Heart right ventricle (tissue), 16 donors: ENCODE measurements at regions not wholly inside any gene's neighbourhood (a gene's known extent, or its start where the extent isn't known, plus 50 kb on each side); places are given as distances from the start of the nearest gene placed in this dataset.
"Not testable (repeated sequence)": the region's sequence is repeated elsewhere in the genome, so short reads cannot be mapped to it uniquely, and the experiment has no call there.

Experiments
- ATAC-seq, 8 donors: fragments of 200-7000 bp; cut with Tn5 transposase; one replicate each; pipeline ENCODE4 v1.9.1; 2020; ENCODE audit warnings: mild to moderate bottlenecking in 8 of 8, moderate library complexity in 8 of 8, moderate number of reproducible peaks in 1 of 8
- DNase-seq, 2 donors: peaks; one replicate each; pipeline ENCODE4 v3.0.0-alpha.2; 2020
- H3K27ac ChIP-seq, 10 donors: fragments of 200-600 bp; sonication (generic) in 2 of 10; one replicate each; pipeline versions ENCODE4 v1.5.0 to v1.8.0; 2020 to 2022; ENCODE audit warnings: mild to moderate bottlenecking in 3 of 10
- H3K27me3 ChIP-seq, 7 donors: fragments of 200-600 bp; one replicate each; pipeline ENCODE4 v1.8.0; 2021 to 2022; ENCODE audit warnings: mild to moderate bottlenecking in 2 of 7
- H3K36me3 ChIP-seq, 9 donors: fragments of 200-600 bp; sonication (generic) in 1 of 9; one replicate each; pipeline versions ENCODE4 v1.5.0 to v1.8.0; 2020 to 2022; ENCODE audit warnings: mild to moderate bottlenecking in 2 of 9
- H3K4me1 ChIP-seq, 9 donors: fragments of 200-600 bp; sonication (generic) in 1 of 9; one replicate each; pipeline versions ENCODE4 v1.5.0 to v1.8.0; 2020 to 2022; ENCODE audit warnings: mild to moderate bottlenecking in 4 of 9
- H3K4me3 ChIP-seq, 10 donors: fragments of 200-600 bp; sonication (generic) in 2 of 10; one replicate each; pipeline versions ENCODE4 v1.5.0 to v1.8.0; 2020 to 2022; ENCODE audit warnings: mild to moderate bottlenecking in 7 of 10, moderate library complexity in 2 of 10
- H3K9me3 ChIP-seq, 11 donors: fragments of 200-600 bp in 10 of 11; sonication (generic) in 2 of 11; one replicate each; pipeline versions ENCODE4 v1.5.0 to v1.8.0; 2013 to 2022; ENCODE audit warnings: mild to moderate bottlenecking in 2 of 11, control low read depth in 1 of 11, moderate library complexity in 1 of 11
- WGBS, 2 donors: extraction: QIAGEN DNeasy Blood & Tissue Kit; methylation state at CpG; one replicate each; pipeline ENCODE4 v1.1.7; 2013; ENCODE audit warnings: inconsistent platforms in 1 of 2; 5-methylcytosine and 5-hydroxymethylcytosine counted together
- intact Hi-C, 10 donors: fragments of 100-400 bp; cut with DNase I; formaldehyde crosslinking; loops; one replicate each; pipeline versions ENCODE4 v1.11.1 to v1.14.2; 2022
- TF ChIP-seq, protein P1 (sequence below), 9 donors: fragments of 200-600 bp; sonication (generic) in 2 of 9; IDR thresholded peaks; one replicate each; pipeline versions ENCODE4 v1.5.0 to v1.8.0; 2021 to 2022; ENCODE audit warnings: antibody characterized with exemption in 9 of 9, mild to moderate bottlenecking in 5 of 9, moderate library complexity in 1 of 9
- donor health status: Arrhythmogenic right ventricular cardiomyopathy.
- donor health status: ischemic (EF 13 %, LVEDD 7.1; RV severe dilation, severe dysfunction).
- donor health status: healthy with polysubstance abuse.
- donor health status: DM: no; HTN: yes; CAD: no.
- donor health status: DM: no; HTN: no; CAD: no.
- donor health status: ischemic (EF 25% LVEDD 6.9; RV normal size, moderate dysfunction).
- donor health status: ischemic (EF 25% LVEDD 5.7; RV mildly dilated, moderate dysfunction).
- donor health status: healthy.
- donor health status: DM: yes; HTN: yes; CAD: no.
- donor health status: Ischemic cardiomyopathy.
- donor health status: ischemic (EF 35%, LVEDD 5.7; RV mildly dilated, moderate dysfunction).
- donor health status: nonischemic (EF 11% LVEDD 7.7; RV severe dilation, severe dysfunction).
- donor health status: DM: yes; HTN: yes; CAD: no.
- donor health status: PGD.
- donor health status: ischemic (EF 29% LVEDD 5.4; RV normal size, mild dysfunction).
- donor health status: nonischemic (EF 23%, LVEDD 6.1; RV moderate dilation, normal function).

DNA sequence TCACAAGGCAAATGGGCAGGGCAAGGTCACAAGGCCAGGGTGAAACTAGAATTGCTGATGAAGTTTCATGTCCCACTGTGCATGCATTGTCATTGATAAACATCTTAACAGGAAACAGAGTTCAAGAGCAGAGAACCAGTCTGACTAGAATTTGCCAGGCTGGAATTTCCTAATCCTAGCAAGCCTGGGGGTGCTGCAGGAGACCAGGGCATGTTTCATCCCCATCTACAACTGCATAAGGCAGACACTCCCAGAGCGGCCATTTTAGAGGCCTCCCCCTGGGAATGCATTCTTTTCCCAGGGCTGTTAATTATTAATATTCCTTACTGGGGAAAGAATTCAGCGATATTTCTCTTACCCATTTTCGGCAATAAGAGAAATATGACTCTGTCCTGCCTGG, 172.6 kb upstream of the XIST start:
- ATAC-seq, H3K4me3 ChIP-seq, H3K36me3 ChIP-seq, intact Hi-C loops, H3K27me3 ChIP-seq, H3K4me1 ChIP-seq, H3K27ac ChIP-seq, DNase-seq: not testable (repeated sequence)
- 92 to 97% methylated on average over 3 of the region's 3 CpGs for WGBS, 2 donors
- H3K9me3 ChIP-seq, result peaks cover 0 to 19% (median 4%) of the 10 kb centered on the region in 11 donors

DNA sequence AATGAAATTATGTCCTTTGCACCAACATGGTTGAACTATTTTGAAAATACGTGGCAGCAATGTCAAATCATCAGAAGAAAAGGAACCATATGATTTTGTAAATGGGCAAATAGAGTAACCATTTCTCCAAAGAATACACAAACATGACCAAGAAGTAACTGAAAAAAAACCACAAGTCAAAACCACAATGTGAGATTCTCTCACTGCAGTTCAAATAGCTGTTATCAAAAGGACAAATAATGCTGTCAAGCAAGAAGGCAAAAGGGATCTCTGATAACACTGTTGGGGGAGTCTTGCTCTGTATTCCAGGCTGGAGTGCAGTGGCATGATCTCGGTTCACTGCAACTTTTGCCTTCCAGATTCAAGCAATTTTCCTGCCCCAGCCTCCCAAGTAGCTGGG, 170.7 kb upstream of the XIST start:
- H3K4me3 ChIP-seq, result no peak overlapping the region
- DNase-seq (no peak), ATAC-seq (no peak)
- no peaks in the 10 kb centered on the region for H3K36me3 ChIP-seq
- peaks cover 0 to 19% (median 4%) of the 10 kb centered on the region in 11 donors for H3K9me3 ChIP-seq
- TF ChIP-seq, protein P1, sequence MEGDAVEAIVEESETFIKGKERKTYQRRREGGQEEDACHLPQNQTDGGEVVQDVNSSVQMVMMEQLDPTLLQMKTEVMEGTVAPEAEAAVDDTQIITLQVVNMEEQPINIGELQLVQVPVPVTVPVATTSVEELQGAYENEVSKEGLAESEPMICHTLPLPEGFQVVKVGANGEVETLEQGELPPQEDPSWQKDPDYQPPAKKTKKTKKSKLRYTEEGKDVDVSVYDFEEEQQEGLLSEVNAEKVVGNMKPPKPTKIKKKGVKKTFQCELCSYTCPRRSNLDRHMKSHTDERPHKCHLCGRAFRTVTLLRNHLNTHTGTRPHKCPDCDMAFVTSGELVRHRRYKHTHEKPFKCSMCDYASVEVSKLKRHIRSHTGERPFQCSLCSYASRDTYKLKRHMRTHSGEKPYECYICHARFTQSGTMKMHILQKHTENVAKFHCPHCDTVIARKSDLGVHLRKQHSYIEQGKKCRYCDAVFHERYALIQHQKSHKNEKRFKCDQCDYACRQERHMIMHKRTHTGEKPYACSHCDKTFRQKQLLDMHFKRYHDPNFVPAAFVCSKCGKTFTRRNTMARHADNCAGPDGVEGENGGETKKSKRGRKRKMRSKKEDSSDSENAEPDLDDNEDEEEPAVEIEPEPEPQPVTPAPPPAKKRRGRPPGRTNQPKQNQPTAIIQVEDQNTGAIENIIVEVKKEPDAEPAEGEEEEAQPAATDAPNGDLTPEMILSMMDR (IDR thresholded peaks at IDR 0.05), result no peak
- H3K27ac ChIP-seq, result no peak overlapping the region
- H3K4me1 ChIP-seq, result no peaks in the 10 kb centered on the region
- H3K27me3 ChIP-seq, result no peaks in the 10 kb centered on the region
- intact Hi-C loops, result no loop called here
- WGBS, 2 donors, result 85 to 94% methylated on average over 2 of the region's 2 CpGs

DNA sequence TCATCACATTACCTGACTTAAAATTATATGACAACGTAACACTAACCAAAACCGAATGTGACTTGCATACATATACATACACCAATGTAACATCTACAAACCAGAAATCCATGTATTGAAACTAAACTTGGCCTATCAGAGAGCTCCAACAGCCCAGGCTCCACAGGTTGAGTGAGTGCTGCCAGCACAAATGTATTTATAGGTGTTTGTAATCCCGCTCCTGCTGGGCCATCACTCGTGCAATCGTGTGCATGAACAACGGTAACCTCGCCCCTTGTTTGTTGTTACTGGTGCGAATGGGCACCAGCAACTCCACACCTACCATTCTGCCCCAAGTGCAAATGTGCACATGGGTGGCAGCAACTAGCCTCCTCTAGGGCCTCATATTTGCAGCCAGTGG, 165.7 kb upstream of the XIST start:
- Histone ChIP-seq H3K4me1 (no peaks in the 10 kb centered on the region), H3K9me3 (no peaks in the 10 kb centered on the region), H3K27me3 (no peaks in the 10 kb centered on the region), H3K27ac (no peak overlapping the region), H3K4me3 (no peak overlapping the region), H3K36me3 (no peaks in the 10 kb centered on the region)
- intact Hi-C loops, result loop anchor here in 8 of 10 donors (5.0 to 10.0 kb wide), 7 partner anchors 114 to 327 kb away; partner anchors contain the start of gene XIST (in 2 of the 8)
- no peak for DNase-seq
- ATAC-seq, result no peak
- WGBS, 2 donors, result 94 to 95% methylated on average over 8 of the region's 8 CpGs
- TF ChIP-seq, protein P1 (IDR thresholded peaks at IDR 0.05), result no peak

DNA sequence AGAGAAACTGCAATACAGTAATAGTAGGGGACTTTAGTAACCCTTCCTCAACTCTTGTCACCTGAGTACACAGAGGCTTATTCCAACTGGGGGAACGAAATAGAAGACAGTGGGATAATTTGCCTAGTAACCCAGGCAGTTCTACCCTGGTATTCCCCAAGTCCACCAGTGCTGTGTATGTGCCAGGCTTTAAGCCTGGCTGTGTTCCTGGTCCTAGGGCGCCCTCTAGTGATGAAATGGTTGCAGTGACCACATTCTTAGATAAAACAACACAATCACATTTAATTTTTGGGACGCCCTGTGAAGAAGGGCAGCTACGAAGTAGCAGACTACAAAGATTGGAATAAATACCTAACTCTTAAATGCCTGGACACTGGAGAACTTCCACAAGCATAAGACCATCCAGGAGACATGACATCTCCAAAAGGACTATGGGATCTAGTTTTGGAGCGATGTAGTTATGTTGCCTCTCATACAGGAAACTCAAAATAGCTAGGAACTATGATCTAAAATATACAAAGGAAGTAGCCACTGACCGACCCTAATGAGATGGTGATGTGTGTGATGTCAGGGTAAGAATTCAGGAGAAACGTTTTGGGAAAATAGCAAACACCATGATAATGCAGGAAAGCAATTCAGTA, 163.0 kb upstream of the XIST start:
- ATAC-seq, result peak; percentile 46 to 91 (median 72)
- Histone ChIP-seq H3K4me3 (no peak overlapping the region), H3K36me3 (no peaks in the 10 kb centered on the region), H3K4me1 (no peaks in the 10 kb centered on the region), H3K27ac (no peak overlapping the region), H3K27me3 (no peaks in the 10 kb centered on the region), H3K9me3 (no peaks in the 10 kb centered on the region)
- TF ChIP-seq, protein P1 (IDR thresholded peaks at IDR 0.05), result peak; percentile 34 to 89 (median 70)
- DNase-seq, result peak in 1 of 2 donors; percentile 31
- intact Hi-C loops, result loop anchor here (1.0 to 10.0 kb wide), 9 partner anchors 117 to 329 kb away; partner anchors contain the start of gene XIST (in 2 of the 10)
- 26 to 28% methylated on average over 7 of the region's 7 CpGs for WGBS, 2 donors

DNA sequence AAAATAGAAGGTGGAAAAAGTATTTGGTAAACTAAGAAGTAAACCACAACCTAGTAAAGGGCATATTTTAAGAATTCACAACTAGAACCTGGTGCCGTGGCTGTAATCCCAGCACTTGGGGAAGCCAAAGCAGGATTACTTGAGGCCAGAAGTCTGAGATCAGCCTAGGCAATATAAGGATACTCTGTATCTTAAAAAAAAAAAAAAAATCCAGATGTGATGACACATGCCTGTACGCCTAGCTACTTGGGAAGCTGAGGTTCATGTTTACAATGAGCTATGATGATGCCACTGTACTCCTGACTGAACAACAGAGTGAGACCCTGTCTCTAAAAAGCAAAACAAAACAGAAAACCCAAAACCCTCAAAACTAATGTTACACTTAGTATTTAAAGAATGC, 156.5 kb upstream of the XIST start:
- Histone ChIP-seq H3K4me1 (no peaks in the 10 kb centered on the region), H3K4me3 (no peak overlapping the region), H3K27ac (no peak overlapping the region), H3K27me3 (no peaks in the 10 kb centered on the region), H3K36me3 (peaks cover 0 to 9% (median 0%) of the 10 kb centered on the region in 9 donors), H3K9me3 (no peaks in the 10 kb centered on the region)
- TF ChIP-seq, protein P1 (IDR thresholded peaks at IDR 0.05), result no peak
- no peak for ATAC-seq
- intact Hi-C loops, result no loop called here
- DNase-seq, result no peak
- WGBS, 2 donors, result 86 to 89% methylated on average over 2 of the region's 2 CpGs
